TTC549 (cell line): ENCODE measurements at regions not wholly inside any gene's neighbourhood (a gene's known extent, or its start where the extent isn't known, plus 50 kb on each side); places are given as distances from the start of the nearest gene placed in this dataset.

Experiments used
- FAIRE-seq: peaks from 2 replicates; lab custom pipeline; 2012; peaks lifted over from hg19 to GRCh38; lab: Jason Lieb, UNC

GRCh38 chr7:31456646-31457368 lies 57.1 kb upstream of the ITPRID1 start:
- no peak for FAIRE-seq

- no peak for FAIRE-seq
Observed at GRCh38 chr7:31457551-31457950, 56.3 kb upstream of the ITPRID1 start.

- FAIRE-seq, result no peak
Observed at GRCh38 chr7:31458203-31458602, 55.7 kb upstream of the ITPRID1 start.

- FAIRE-seq, result no peak
Observed at GRCh38 chr7:31462636-31463035, 51.3 kb upstream of the ITPRID1 start.
